IMR-90 (cell line): ENCODE measurements at regions not wholly inside any gene's neighbourhood (a gene's known extent, or its start where the extent isn't known, plus 50 kb on each side); places are given as distances from the start of the nearest gene placed in this dataset.

Experiments used
- ATAC-seq: fragments of 200-7000 bp; cut with Tn5 transposase; 2 replicates; pipeline ENCODE4 v1.9.1; 2020; ENCODE audit warnings: low read depth, mild to moderate bottlenecking, moderate library complexity
- BruUV-seq: library from RNA; stranded (reverse); fragments of 400-500 nt; replicated peaks from 2 replicates; lab custom pipeline; 2021; lab: Mats Ljungman, UMichigan
- CTCF ChIA-PET: fragments of 300-600 bp; formaldehyde crosslinking; extraction: SDS; loops from one replicate; lab custom pipeline; 2021; ENCODE audit warnings: antibody characterized with exemption; lab: Yijun Ruan, JAX
- POLR2A ChIA-PET: fragments of 300-600 bp; sonication (Branson Sonifier 250); formaldehyde crosslinking; loops from one replicate; lab custom pipeline; 2022; ENCODE audit warnings: antibody characterized with exemption; ENCODE audit not compliant: unreplicated experiment; lab: Charles Lee
- DNase-seq: peaks from one replicate; pipeline ENCODE4 v3.0.0; 2013
- H2AFZ ChIP-seq: replicated peaks from 2 replicates; pipeline ENCODE3; 2013; ENCODE audit warnings: low read length, mild to moderate bottlenecking; ENCODE audit not compliant: poor library complexity
- H2AK5ac ChIP-seq: 2 replicates; pipeline ENCODE4 v1.6.1; 2013; ENCODE audit warnings: low read depth, low read length, inconsistent platforms
- H2AK9ac ChIP-seq: replicated peaks from 2 replicates; pipeline ENCODE3; 2013; ENCODE audit warnings: mild to moderate bottlenecking, low read depth, low read length, moderate library complexity; ENCODE audit not compliant: poor library complexity
- H2BK120ac ChIP-seq: 2 replicates; pipeline ENCODE4 v1.6.1; 2013; ENCODE audit warnings: low read depth, low read length, inconsistent platforms
- H2BK15ac ChIP-seq: 3 replicates; pipeline ENCODE4 v1.6.1; 2013; ENCODE audit warnings: low read depth, low read length, inconsistent platforms
- H2BK20ac ChIP-seq: 2 replicates; pipeline ENCODE4 v1.6.1; 2013; ENCODE audit warnings: low read depth, mild to moderate bottlenecking, inconsistent platforms, low read length, moderate library complexity
- H2BK5ac ChIP-seq: 2 replicates; pipeline ENCODE4 v1.6.1; 2013; ENCODE audit warnings: mild to moderate bottlenecking, low read depth, low read length, inconsistent platforms; ENCODE audit not compliant: poor library complexity, severe bottlenecking
- H3K14ac ChIP-seq: replicated peaks from 2 replicates; pipeline ENCODE4 v1.6.1; 2013; ENCODE audit warnings: low read depth, low read length, inconsistent platforms
- H3K18ac ChIP-seq: 2 replicates; pipeline ENCODE4 v1.6.1; 2013; ENCODE audit warnings: low read depth, low read length, control low read depth
- H3K23ac ChIP-seq: 2 replicates; pipeline ENCODE4 v1.6.1; 2013; ENCODE audit warnings: low read depth, low read length, inconsistent platforms
- H3K27ac ChIP-seq: 2 replicates; pipeline ENCODE4 v1.5.1; 2013; ENCODE audit warnings: mild to moderate bottlenecking, control low read depth, low read length; ENCODE audit not compliant: insufficient read depth
- H3K27me3 ChIP-seq: 2 replicates; pipeline ENCODE4 v1.6.1; 2013; ENCODE audit warnings: low read length; ENCODE audit not compliant: control insufficient read depth, insufficient read depth
- H3K36me3 ChIP-seq: 2 replicates; pipeline ENCODE4 v1.6.1; 2013; ENCODE audit warnings: low read length, mixed read lengths; ENCODE audit not compliant: control insufficient read depth, insufficient read depth
- H3K4ac ChIP-seq: 2 replicates; pipeline ENCODE4 v1.6.1; 2013; ENCODE audit warnings: low read depth, low read length, inconsistent platforms
- H3K4me1 ChIP-seq: 2 replicates; pipeline ENCODE4 v1.6.1; 2013; ENCODE audit warnings: low read length, mixed read lengths; ENCODE audit not compliant: control insufficient read depth, insufficient read depth
- H3K4me2 ChIP-seq: 2 replicates; pipeline ENCODE4 v1.6.1; 2013; ENCODE audit warnings: low read depth, mild to moderate bottlenecking, control low read depth, low read length, moderate library complexity
- H3K4me3 ChIP-seq: 2 replicates; pipeline ENCODE4 v1.5.1; 2013; ENCODE audit warnings: low read depth, mild to moderate bottlenecking, control low read depth, low read length, moderate library complexity; ENCODE audit not compliant: insufficient read depth
- H3K56ac ChIP-seq: 2 replicates; pipeline ENCODE4 v1.6.1; 2013; ENCODE audit warnings: low read length, inconsistent platforms; ENCODE audit not compliant: insufficient read depth; ENCODE audit errors: extremely low read depth
- H3K79me1 ChIP-seq, 2 experiments: 2 replicates each; pipeline ENCODE4 v1.6.1; 2013; ENCODE audit warnings: low read length in 2 of 2, inconsistent platforms in 1 of 2, low read depth in 1 of 2
- H3K9ac ChIP-seq: 2 replicates; pipeline ENCODE4 v1.6.1; 2013; ENCODE audit warnings: low read depth, low read length, control low read depth
- H3K9me1 ChIP-seq: 2 replicates; pipeline ENCODE4 v1.6.1; 2013; ENCODE audit warnings: low read length, inconsistent platforms; ENCODE audit not compliant: insufficient read depth
- H3K9me3 ChIP-seq: 2 replicates; pipeline ENCODE4 v1.6.1; 2013; ENCODE audit warnings: low read length; ENCODE audit not compliant: control insufficient read depth, insufficient read depth
- H4K20me1 ChIP-seq: 2 replicates; pipeline ENCODE4 v1.6.1; 2013; ENCODE audit warnings: low read length, inconsistent platforms; ENCODE audit not compliant: insufficient read depth
- H4K5ac ChIP-seq: 2 replicates; pipeline ENCODE4 v1.6.1; 2013; ENCODE audit warnings: mild to moderate bottlenecking, low read depth, low read length, control low read depth
- H4K8ac ChIP-seq, 2 experiments: 2 replicates each; pipeline ENCODE4 v1.6.1; 2013; ENCODE audit warnings: low read depth in 2 of 2, low read length in 2 of 2, control low read depth in 1 of 2, inconsistent platforms in 1 of 2
- H4K91ac ChIP-seq: 2 replicates; pipeline ENCODE4 v1.6.1; 2013; ENCODE audit warnings: low read depth, low read length, inconsistent platforms; ENCODE audit not compliant: insufficient read depth
- BHLHE40 ChIP-seq: fragments of 150-350 bp; IDR thresholded peaks from 2 replicates; pipeline ENCODE4 v1.6.1; 2016; ENCODE audit warnings: mild to moderate bottlenecking, low read depth, low read length
- CEBPB ChIP-seq: IDR thresholded peaks from 2 replicates; pipeline ENCODE4 v1.6.1; 2012; ENCODE audit warnings: low read depth, low read length, improper control_type of control experiment
- FOS ChIP-seq: fragments of 150-350 bp; IDR thresholded peaks from 2 replicates; pipeline ENCODE4 v1.6.1; 2016; ENCODE audit warnings: low read depth, low read length
- MAFK ChIP-seq: IDR thresholded peaks from 2 replicates; pipeline ENCODE4 v1.6.1; 2012; ENCODE audit warnings: low read depth, low read length, improper control_type of control experiment
- MAZ ChIP-seq: IDR thresholded peaks from 2 replicates; pipeline ENCODE4 v1.6.1; 2012; ENCODE audit warnings: low read depth, mild to moderate bottlenecking, low read length, improper control_type of control experiment, moderate library complexity, borderline replicate concordance
- MXI1 ChIP-seq: IDR thresholded peaks from 2 replicates; pipeline ENCODE4 v1.6.1; 2012; ENCODE audit warnings: low read depth, mild to moderate bottlenecking, low read length, moderate library complexity, borderline replicate concordance
- NFE2L2 ChIP-seq: fragments of 150-350 bp; IDR thresholded peaks from 2 replicates; pipeline ENCODE4 v1.6.1; 2016; ENCODE audit warnings: low read depth, mild to moderate bottlenecking, low read length
- POLR2A ChIP-seq: IDR thresholded peaks from 2 replicates; pipeline ENCODE4 v1.6.1; 2012; ENCODE audit warnings: mild to moderate bottlenecking, low read depth, low read length
- RAD21 ChIP-seq: IDR thresholded peaks from 2 replicates; pipeline ENCODE4 v1.6.1; 2012; ENCODE audit warnings: low read length, improper control_type of control experiment
- RCOR1 ChIP-seq: IDR thresholded peaks from 2 replicates; pipeline ENCODE4 v1.6.1; 2012; ENCODE audit warnings: mild to moderate bottlenecking, low read length, improper control_type of control experiment; ENCODE audit not compliant: insufficient replicate concordance
- RFX5 ChIP-seq: IDR thresholded peaks from 2 replicates; pipeline ENCODE4 v1.8.0; 2012; ENCODE audit warnings: low read depth, mild to moderate bottlenecking, low read length, moderate library complexity
- SMC3 ChIP-seq: fragments of 150-350 bp; IDR thresholded peaks from 2 replicates; pipeline ENCODE4 v1.6.1; 2016; ENCODE audit warnings: low read depth, mild to moderate bottlenecking, antibody characterized with exemption, low read length, moderate library complexity
- WGBS, 2 experiments: methylation state at CpG; one replicate each; pipeline versions ENCODE4 v1.1.5 to v1.1.7; 2013; ENCODE audit warnings: missing lambda C conversion rate in 2 of 2; ENCODE audit not compliant: insufficient read length in 1 of 2; ENCODE audit errors: extremely low coverage in 2 of 2; 5-methylcytosine and 5-hydroxymethylcytosine counted together
- dilution Hi-C: fragments of 300-500 bp; cut with HindIII; formaldehyde crosslinking; loops from one replicate; pipeline ENCODE4 v1.14.3; 2018; ENCODE audit warnings: low sequenced_read_pairs; ENCODE audit not compliant: unreplicated experiment
- in situ Hi-C: fragments of 300-500 bp; cut with MboI; formaldehyde crosslinking; loops from 3 replicates; pipeline ENCODE4 v1.14.3; 2019; ENCODE audit warnings: low sequenced_read_pairs, inconsistent platforms, mixed read lengths
- intact Hi-C: fragments of 100-400 bp; cut with micrococcal nuclease; formaldehyde crosslinking; loops from 2 replicates; pipeline ENCODE4 v1.10.0; 2022
- TF ChIP-seq, protein P1 (sequence below): fragments of 150-350 bp; IDR thresholded peaks from 2 replicates; pipeline ENCODE4 v1.6.1; 2016; ENCODE audit warnings: low read depth, mild to moderate bottlenecking, low read length, moderate library complexity, borderline replicate concordance
- TF ChIP-seq, protein P2 (sequence below): fragments of 150-350 bp; IDR thresholded peaks from 2 replicates; pipeline ENCODE4 v1.6.1; 2017; ENCODE audit warnings: mild to moderate bottlenecking, antibody characterized with exemption, low read length, low read depth

DNA sequence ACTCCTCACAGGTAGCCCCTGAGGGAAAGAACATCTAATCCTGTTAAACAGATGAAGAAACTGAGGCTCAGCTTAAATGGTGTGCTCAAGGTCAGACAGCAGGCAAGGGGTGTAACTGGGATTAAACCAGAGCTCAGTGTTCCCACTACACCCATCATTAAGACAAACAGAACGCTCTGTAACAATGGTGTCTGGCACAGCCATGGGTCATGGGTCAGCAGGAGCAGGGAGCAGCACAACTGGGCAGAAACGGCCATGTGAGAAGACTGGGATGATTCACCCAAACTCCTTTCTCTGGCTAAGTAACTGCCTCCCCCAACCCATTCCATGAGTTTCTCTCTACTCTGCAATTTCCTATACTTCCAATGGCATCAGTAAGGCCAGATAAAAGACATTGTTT lies 85.5 kb upstream of the PDE1C start:
- peaks cover 6% of the 10 kb centered on the region; the same call in 1 of the 2 replicates for H3K9me1 ChIP-seq
- no peaks in the 10 kb centered on the region for H3K36me3 ChIP-seq
- H3K56ac ChIP-seq: no peak overlapping the region
- no peaks in the 10 kb centered on the region for H4K20me1 ChIP-seq
- H2BK5ac ChIP-seq: peak overlapping the region; percentile 37
- peak overlapping the region; percentile 45 for H2BK120ac ChIP-seq
- ATAC-seq (0 out of 2 replicates have a peak, but pooled peaks have one; percentile 24), DNase-seq (peak; percentile 28)
- no peak overlapping the region for H2AFZ ChIP-seq
- H3K27ac ChIP-seq: no peak overlapping the region
- TF ChIP-seq POLR2A (no peak), RFX5 (no peak), RAD21 (no peak), RCOR1 (no peak), SMC3 (no peak), MAFK (no peak), FOS (no peak), NFE2L2 (no peak), MAZ (no peak), CEBPB (no peak), MXI1 (no peak), BHLHE40 (no peak)
- TF ChIP-seq, protein P1, sequence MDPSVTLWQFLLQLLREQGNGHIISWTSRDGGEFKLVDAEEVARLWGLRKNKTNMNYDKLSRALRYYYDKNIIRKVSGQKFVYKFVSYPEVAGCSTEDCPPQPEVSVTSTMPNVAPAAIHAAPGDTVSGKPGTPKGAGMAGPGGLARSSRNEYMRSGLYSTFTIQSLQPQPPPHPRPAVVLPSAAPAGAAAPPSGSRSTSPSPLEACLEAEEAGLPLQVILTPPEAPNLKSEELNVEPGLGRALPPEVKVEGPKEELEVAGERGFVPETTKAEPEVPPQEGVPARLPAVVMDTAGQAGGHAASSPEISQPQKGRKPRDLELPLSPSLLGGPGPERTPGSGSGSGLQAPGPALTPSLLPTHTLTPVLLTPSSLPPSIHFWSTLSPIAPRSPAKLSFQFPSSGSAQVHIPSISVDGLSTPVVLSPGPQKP: no peak
- TF ChIP-seq, protein P2, sequence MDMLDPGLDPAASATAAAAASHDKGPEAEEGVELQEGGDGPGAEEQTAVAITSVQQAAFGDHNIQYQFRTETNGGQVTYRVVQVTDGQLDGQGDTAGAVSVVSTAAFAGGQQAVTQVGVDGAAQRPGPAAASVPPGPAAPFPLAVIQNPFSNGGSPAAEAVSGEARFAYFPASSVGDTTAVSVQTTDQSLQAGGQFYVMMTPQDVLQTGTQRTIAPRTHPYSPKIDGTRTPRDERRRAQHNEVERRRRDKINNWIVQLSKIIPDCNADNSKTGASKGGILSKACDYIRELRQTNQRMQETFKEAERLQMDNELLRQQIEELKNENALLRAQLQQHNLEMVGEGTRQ: no peak
- ChIA-PET POLR2A (no interaction called here), CTCF (no interaction called here)
- peak overlapping the region; percentile 72; the same call in 1 of the 2 replicates for H2AK5ac ChIP-seq
- peaks cover 2% of the 10 kb centered on the region; the same call in 1 of the 2 replicates for H3K4me1 ChIP-seq
- no peak overlapping the region for H3K23ac ChIP-seq
- peak overlapping the region; percentile 52; the same call in 2 of the 3 replicates for H2BK15ac ChIP-seq
- no peaks in the 10 kb centered on the region for H3K27me3 ChIP-seq
- dilution Hi-C loops: no loop called here
- no peaks in the 10 kb centered on the region for H3K9me3 ChIP-seq
- no TSS peak for BruUV-seq
- H3K4me2 ChIP-seq: no peak overlapping the region
- WGBS, 2 experiments: no CpG with 5 or more reads among the region's 2 CpGs
- peak overlapping the region; percentile 49 for H4K91ac ChIP-seq
- H3K18ac ChIP-seq: no peak overlapping the region
- H3K9ac ChIP-seq: no peak overlapping the region
- peak overlapping the region; percentile 34; the same call in 1 of the 2 replicates for H2BK20ac ChIP-seq
- no peak overlapping the region for H2AK9ac ChIP-seq
- in situ Hi-C loops: no loop called here
- H4K8ac ChIP-seq: no peak overlapping the region; a peak in 1 of 4 replicates
- 0 out of 2 replicates have a peak overlapping the region, but pooled peaks have one; percentile 62 for H3K14ac ChIP-seq
- intact Hi-C loops: no loop called here
- peak overlapping the region; percentile 27; the same call in 1 of the 2 replicates for H4K5ac ChIP-seq
- peak overlapping the region; percentile 36; the same call in 1 of the 2 replicates for H3K4ac ChIP-seq
- no peak overlapping the region for H3K4me3 ChIP-seq
- no peaks in the 10 kb centered on the region for H3K79me1 ChIP-seq
